Spleen (tissue), 7 donors: ENCODE measurements at regions not wholly inside any gene's neighbourhood (a gene's known extent, or its start where the extent isn't known, plus 50 kb on each side); places are given as distances from the start of the nearest gene placed in this dataset.

ENCODE experiments used
- CTCF ChIP-seq, 11 experiments: fragments of 200-600 bp in 7 of 11; fragments of 450-650 bp in 4 of 11; sonication (generic) in 4 of 11; IDR thresholded peaks in 8 of 11; conservative IDR thresholded peaks in 3 of 11; 1 replicate in 7 of 11; 2 replicates in 4 of 11; pipeline versions ENCODE4 v1.4.0 to v1.8.0; 2016 to 2021; ENCODE audit warnings: antibody characterized with exemption in 11 of 11, inconsistent platforms in 4 of 11, mild to moderate bottlenecking in 1 of 11
- POLR2A ChIP-seq, 3 donors: fragments of 450-650 bp; IDR thresholded peaks; one replicate each; pipeline ENCODE4 v1.5.1; 2017; ENCODE audit warnings: antibody characterized with exemption in 3 of 3, mild to moderate bottlenecking in 1 of 3
- POLR2AphosphoS5 ChIP-seq, 3 donors: sonication (generic); formaldehyde crosslinking; IDR thresholded peaks; one replicate each; pipeline ENCODE4 v1.5.1; 2017; ENCODE audit warnings: antibody characterized with exemption in 3 of 3
- donor health status: DM: no; HTN: no; CAD: no; lungs with moderate emphysema.
- donor health status: DM: no; HTN: no; CAD: no.
- donor health status: DM: no; HTN: no; CAD: no.

GRCh38 chr2:151030663-151031230 is 230.9 kb downstream of the RBM43 start:
- TF ChIP-seq POLR2AphosphoS5 (IDR thresholded peaks at IDR 0.05): no peak
- no peak for TF ChIP-seq POLR2A (IDR thresholded peaks at IDR 0.05)
- TF ChIP-seq CTCF (IDR thresholded peaks at IDR 0.05 in 8 of 11, conservative IDR thresholded peaks at IDR 0.05 in 3 of 11): no peak
